HepG2 (cell line): ENCODE measurements at regions not wholly inside any gene's neighbourhood (a gene's known extent, or its start where the extent isn't known, plus 50 kb on each side); places are given as distances from the start of the nearest gene placed in this dataset.

Source experiments
- AKNA ChIP-seq: sonication (generic); formaldehyde crosslinking; IDR thresholded peaks from 2 replicates; pipeline ENCODE4 v1.4.0; 2020; ENCODE audit warnings: missing genetic modification reagents, borderline replicate concordance
- ATF2 ChIP-seq: sonication (generic); formaldehyde crosslinking; IDR thresholded peaks from 2 replicates; pipeline ENCODE4 v1.4.0; 2020; ENCODE audit warnings: missing genetic modification reagents
- BATF2 ChIP-seq: sonication (generic); formaldehyde crosslinking; IDR thresholded peaks from 2 replicates; pipeline ENCODE4 v1.8.0; 2022; ENCODE audit warnings: mild to moderate bottlenecking, missing genetic modification reagents, moderate library complexity
- CBFB ChIP-seq: sonication (generic); formaldehyde crosslinking; IDR thresholded peaks from 2 replicates; pipeline ENCODE4 v1.4.0; 2020; ENCODE audit warnings: missing genetic modification reagents
- JUNB ChIP-seq: sonication (generic); formaldehyde crosslinking; IDR thresholded peaks from 2 replicates; pipeline ENCODE4 v1.8.0; 2022; ENCODE audit warnings: missing genetic modification reagents, mild to moderate bottlenecking, borderline replicate concordance
- KDM1A ChIP-seq: IDR thresholded peaks from 2 replicates; pipeline ENCODE4 v1.6.1; 2016; ENCODE audit warnings: missing compliant biosample characterization
- KMT2A ChIP-seq: sonication (generic); formaldehyde crosslinking; IDR thresholded peaks from 2 replicates; pipeline ENCODE4 v1.4.0; 2020; ENCODE audit warnings: missing genetic modification reagents
- MBNL3 ChIP-seq: fragments of 250-450 bp; sonication (Bioruptor Pico); conservative IDR thresholded peaks from 2 replicates; pipeline ENCODE4 v1.8.0; 2022; ENCODE audit warnings: mild to moderate bottlenecking, inconsistent platforms
- MED1 ChIP-seq: sonication (generic); formaldehyde crosslinking; IDR thresholded peaks from 2 replicates; pipeline ENCODE4 v1.4.0; 2020; ENCODE audit warnings: missing genetic modification reagents
- NR3C1 ChIP-seq: sonication (generic); formaldehyde crosslinking; IDR thresholded peaks from 2 replicates; pipeline ENCODE4 v1.4.0; 2020; ENCODE audit warnings: missing genetic modification reagents
- PAX8 ChIP-seq: sonication (generic); formaldehyde crosslinking; IDR thresholded peaks from 2 replicates; pipeline ENCODE4 v1.8.0; 2022; ENCODE audit warnings: mild to moderate bottlenecking, missing genetic modification reagents, borderline replicate concordance
- RARG ChIP-seq: sonication (generic); formaldehyde crosslinking; IDR thresholded peaks from 2 replicates; pipeline ENCODE4 v1.4.0; 2020; ENCODE audit warnings: low read depth, mild to moderate bottlenecking, missing genetic modification reagents
- RBM39 ChIP-seq: fragments of 200-400 bp; formaldehyde crosslinking; IDR thresholded peaks from one replicate; pipeline ENCODE4 v1.6.1; 2018; ENCODE audit warnings: antibody characterized with exemption, mild to moderate bottlenecking, low read depth, low read length; ENCODE audit not compliant: poor library complexity, severe bottlenecking
- RNF2 ChIP-seq: fragments of 450-650 bp; conservative IDR thresholded peaks from 2 replicates; pipeline ENCODE4 v1.6.1; 2016; ENCODE audit warnings: low read depth
- TGIF2 ChIP-seq: IDR thresholded peaks from 2 replicates; pipeline ENCODE4 v1.6.1; 2016; ENCODE audit warnings: control low read depth, missing compliant biosample characterization
- ZNF20 ChIP-seq: sonication (generic); formaldehyde crosslinking; IDR thresholded peaks from 2 replicates; pipeline ENCODE4 v1.4.0; 2020; ENCODE audit warnings: mild to moderate bottlenecking, moderate library complexity, missing genetic modification reagents
- ZNF224 ChIP-seq: sonication (generic); formaldehyde crosslinking; IDR thresholded peaks from 2 replicates; pipeline ENCODE4 v1.5.0; 2020; ENCODE audit warnings: mild to moderate bottlenecking, missing genetic modification reagents
- ZNF263 ChIP-seq: sonication (generic); formaldehyde crosslinking; IDR thresholded peaks from 2 replicates; pipeline ENCODE4 v1.4.0; 2020; ENCODE audit warnings: missing genetic modification reagents
- ZNF282 ChIP-seq: fragments of 450-650 bp; IDR thresholded peaks from 2 replicates; pipeline ENCODE4 v1.6.1; 2018; ENCODE audit not compliant: partially characterized antibody
- ZNF430 ChIP-seq: sonication (generic); formaldehyde crosslinking; IDR thresholded peaks from 2 replicates; pipeline ENCODE4 v1.9.0; 2021; ENCODE audit warnings: mild to moderate bottlenecking, missing genetic modification reagents
- ZNF512 ChIP-seq: sonication (generic); formaldehyde crosslinking; IDR thresholded peaks from 2 replicates; pipeline ENCODE4 v1.4.0; 2020; ENCODE audit warnings: mild to moderate bottlenecking, missing genetic modification reagents
- ZNF546 ChIP-seq: sonication (generic); formaldehyde crosslinking; conservative IDR thresholded peaks from 2 replicates; pipeline ENCODE4 v1.8.1; 2023; ENCODE audit warnings: mild to moderate bottlenecking, missing genetic modification reagents
- ZNF572 ChIP-seq: sonication (generic); formaldehyde crosslinking; IDR thresholded peaks from 2 replicates; pipeline ENCODE4 v1.5.1; 2020; ENCODE audit warnings: mild to moderate bottlenecking, missing genetic modification reagents
- ZNF816 ChIP-seq: sonication (generic); formaldehyde crosslinking; IDR thresholded peaks from 2 replicates; pipeline ENCODE4 v1.8.0; 2022; ENCODE audit warnings: missing genetic modification reagents, mild to moderate bottlenecking, borderline replicate concordance
- ZNF841 ChIP-seq: sonication (generic); formaldehyde crosslinking; IDR thresholded peaks from 2 replicates; pipeline ENCODE4 v1.8.1; 2023; ENCODE audit warnings: missing genetic modification reagents, borderline replicate concordance

GRCh38 chr2:200077210-200077650 is 121.8 kb downstream of the MAIP1 start (continued):
- TF ChIP-seq RBM39 (no peak), ZNF816 (CRISPR knock-in tag) (peak; percentile 46; the same call in 1 of the 2 replicates), TGIF2 (CRISPR knock-in tag) (no peak), ZNF20 (CRISPR knock-in tag) (no peak), MBNL3 (CRISPR knock-in tag) (no peak), CBFB (CRISPR knock-in tag) (no peak), ZNF572 (CRISPR knock-in tag) (no peak), JUNB (no peak; the same call in 1 of the 2 replicates), ZNF841 (CRISPR knock-in tag) (no peak), RNF2 (no peak), ZNF263 (CRISPR knock-in tag) (no peak), NR3C1 (CRISPR knock-in tag) (no peak), ZNF430 (no peak), PAX8 (CRISPR knock-in tag) (no peak), ZNF224 (CRISPR knock-in tag) (no peak), RARG (CRISPR knock-in tag) (no peak), MED1 (CRISPR knock-in tag) (peak; percentile 72), ZNF546 (CRISPR knock-in tag) (no peak), ZNF512 (CRISPR knock-in tag) (no peak), BATF2 (CRISPR knock-in tag) (no peak), ATF2 (CRISPR knock-in tag) (peak; percentile 66; the same call in 1 of the 2 replicates), ZNF282 (no peak), KMT2A (CRISPR knock-in tag) (no peak), AKNA (no peak), KDM1A (CRISPR knock-in tag) (peak; percentile 35; the same call in 1 of the 2 replicates)
